ENCODE measurements at regions not wholly inside any gene's neighbourhood (a gene's known extent, or its start where the extent isn't known, plus 50 kb on each side); places are given as distances from the start of the nearest gene placed in this dataset.
A peak's percentile ranks its signal among the peaks of the same experiment; 100 is the strongest.

DNA sequence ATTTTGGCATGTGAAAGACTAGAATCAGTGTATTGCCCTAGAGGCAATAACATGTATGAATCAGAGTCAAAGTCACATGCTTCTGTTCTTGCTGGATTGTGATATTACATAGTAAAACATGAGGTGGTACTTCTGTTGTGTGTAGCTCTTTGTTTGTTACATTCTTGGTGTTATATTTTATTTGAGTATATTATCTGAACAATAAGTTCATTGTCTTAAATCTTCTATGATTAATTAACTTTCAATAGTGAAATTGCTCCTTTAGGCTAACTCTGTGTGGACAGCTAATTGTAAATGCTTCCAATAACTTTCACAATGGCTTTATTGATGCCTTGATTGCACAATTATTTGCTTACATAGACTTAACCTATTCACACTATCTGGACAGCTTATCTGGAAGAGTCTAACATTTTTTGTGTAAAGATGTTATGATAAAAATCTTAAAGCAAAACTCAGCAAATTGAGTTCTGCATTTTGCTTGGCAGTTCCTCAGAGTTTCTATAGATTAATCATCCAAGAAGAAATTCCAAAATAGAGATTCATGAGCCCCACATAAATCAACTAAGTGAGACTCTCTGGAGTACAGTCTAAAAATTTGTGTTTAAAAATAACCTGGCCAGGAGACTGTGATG, 239.6 kb upstream of the TUSC1 start:
- ATAC-seq (ENCODE audit: insufficient read depth, low FRiP score) (no peak), DNase-seq (no peak)
- no peaks in the 10 kb centered on the region for H3K27me3 ChIP-seq (ENCODE audit: control insufficient read depth in 3 of 3, insufficient read depth in 3 of 3, low read length in 2 of 3)
- H3K36me3 ChIP-seq (ENCODE audit: control insufficient read depth in 4 of 4, insufficient read depth in 4 of 4, low read length in 4 of 4) = no peaks in the 10 kb centered on the region
- no peaks in the 10 kb centered on the region for H3K9me3 ChIP-seq (ENCODE audit: control insufficient read depth in 4 of 4, insufficient read depth in 3 of 4, low read length in 3 of 4)
- no peak overlapping the region for H3K9ac ChIP-seq (ENCODE audit: insufficient read depth in 1 of 2, low read length in 2 of 2)
- TF ChIP-seq, protein P1, sequence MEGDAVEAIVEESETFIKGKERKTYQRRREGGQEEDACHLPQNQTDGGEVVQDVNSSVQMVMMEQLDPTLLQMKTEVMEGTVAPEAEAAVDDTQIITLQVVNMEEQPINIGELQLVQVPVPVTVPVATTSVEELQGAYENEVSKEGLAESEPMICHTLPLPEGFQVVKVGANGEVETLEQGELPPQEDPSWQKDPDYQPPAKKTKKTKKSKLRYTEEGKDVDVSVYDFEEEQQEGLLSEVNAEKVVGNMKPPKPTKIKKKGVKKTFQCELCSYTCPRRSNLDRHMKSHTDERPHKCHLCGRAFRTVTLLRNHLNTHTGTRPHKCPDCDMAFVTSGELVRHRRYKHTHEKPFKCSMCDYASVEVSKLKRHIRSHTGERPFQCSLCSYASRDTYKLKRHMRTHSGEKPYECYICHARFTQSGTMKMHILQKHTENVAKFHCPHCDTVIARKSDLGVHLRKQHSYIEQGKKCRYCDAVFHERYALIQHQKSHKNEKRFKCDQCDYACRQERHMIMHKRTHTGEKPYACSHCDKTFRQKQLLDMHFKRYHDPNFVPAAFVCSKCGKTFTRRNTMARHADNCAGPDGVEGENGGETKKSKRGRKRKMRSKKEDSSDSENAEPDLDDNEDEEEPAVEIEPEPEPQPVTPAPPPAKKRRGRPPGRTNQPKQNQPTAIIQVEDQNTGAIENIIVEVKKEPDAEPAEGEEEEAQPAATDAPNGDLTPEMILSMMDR (IDR thresholded peaks at IDR 0.05; ENCODE audit: control extremely low read depth, extremely low read depth) = no peak
- no peaks in the 10 kb centered on the region for H3K4me1 ChIP-seq (ENCODE audit: control insufficient read depth in 5 of 5, insufficient read depth in 5 of 5, low read length in 5 of 5)
- no peak overlapping the region for H3K27ac ChIP-seq (ENCODE audit: low read depth in 1 of 2, low read length in 1 of 2)
- H3K4me3 ChIP-seq = no peak overlapping the region

DNA sequence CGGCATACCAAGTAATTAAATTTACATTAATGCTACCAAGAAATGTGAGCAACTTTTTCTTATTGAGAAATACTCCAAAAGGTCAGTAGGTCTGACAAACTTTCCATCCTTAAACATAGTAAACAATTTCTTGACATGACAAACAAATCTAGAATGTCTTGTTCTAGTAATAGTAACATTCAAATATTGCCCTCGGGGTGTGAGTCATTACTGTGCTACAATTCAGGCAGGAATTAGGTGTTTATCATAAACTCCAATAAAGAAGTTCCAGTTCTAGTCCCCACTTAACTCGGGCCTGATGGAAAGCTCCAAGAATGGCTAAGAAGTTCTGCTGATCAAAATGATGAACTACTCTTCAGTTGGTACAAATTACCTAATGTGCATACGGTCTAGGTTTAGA, 235.6 kb upstream of the TUSC1 start:
- Histone ChIP-seq H3K9me3 (ENCODE audit: control insufficient read depth in 4 of 4, insufficient read depth in 3 of 4, low read length in 3 of 4) (no peaks in the 10 kb centered on the region), H3K4me3 (no peak overlapping the region), H3K27ac (ENCODE audit: low read depth in 1 of 2, low read length in 1 of 2) (no peak overlapping the region), H3K9ac (ENCODE audit: insufficient read depth in 1 of 2, low read length in 2 of 2) (no peak overlapping the region), H3K27me3 (ENCODE audit: control insufficient read depth in 3 of 3, insufficient read depth in 3 of 3, low read length in 2 of 3) (no peaks in the 10 kb centered on the region), H3K36me3 (ENCODE audit: control insufficient read depth in 4 of 4, insufficient read depth in 4 of 4, low read length in 4 of 4) (no peaks in the 10 kb centered on the region), H3K4me1 (ENCODE audit: control insufficient read depth in 5 of 5, insufficient read depth in 5 of 5, low read length in 5 of 5) (no peaks in the 10 kb centered on the region)
- DNase-seq (no peak), ATAC-seq (ENCODE audit: insufficient read depth, low FRiP score) (no peak)
- TF ChIP-seq, protein P1 (IDR thresholded peaks at IDR 0.05; ENCODE audit: control extremely low read depth, extremely low read depth) = no peak
- WGBS, 2 donors = 82% methylated on average over 4 of the region's 4 CpGs

DNA sequence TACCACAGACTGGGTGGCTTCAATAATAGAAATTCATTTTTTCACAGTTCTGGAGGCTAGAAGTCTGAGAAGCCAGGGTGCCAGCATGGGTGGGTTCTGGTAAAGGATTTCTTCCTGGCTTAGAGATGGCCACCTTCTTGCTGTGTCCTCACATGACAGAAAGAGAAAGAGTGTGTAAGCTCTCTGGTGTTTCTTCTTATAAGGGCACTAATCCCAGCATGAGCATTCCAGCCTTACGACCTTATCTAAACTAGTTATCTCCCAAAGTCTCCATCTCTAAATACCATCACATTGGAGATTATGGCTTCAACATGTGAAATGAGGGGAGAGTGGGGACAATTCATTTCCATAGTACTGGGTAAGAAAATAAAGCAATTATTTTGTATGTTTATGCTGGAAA, 226.5 kb upstream of the TUSC1 start:
- 73 to 80% methylated on average over 1 of the region's 1 CpG for WGBS, 2 donors
- H3K4me3 ChIP-seq = no peak overlapping the region
- H3K27ac ChIP-seq (ENCODE audit: low read depth in 1 of 2, low read length in 1 of 2) = no peak overlapping the region
- ATAC-seq (ENCODE audit: insufficient read depth, low FRiP score) (no peak), DNase-seq (no peak)
- H3K9ac ChIP-seq (ENCODE audit: insufficient read depth in 1 of 2, low read length in 2 of 2) = no peak overlapping the region
- no peaks in the 10 kb centered on the region for H3K36me3 ChIP-seq (ENCODE audit: control insufficient read depth in 4 of 4, insufficient read depth in 4 of 4, low read length in 4 of 4)
- no peaks in the 10 kb centered on the region for H3K4me1 ChIP-seq (ENCODE audit: control insufficient read depth in 5 of 5, insufficient read depth in 5 of 5, low read length in 5 of 5)
- TF ChIP-seq, protein P1 (IDR thresholded peaks at IDR 0.05; ENCODE audit: control extremely low read depth, extremely low read depth) = no peak
- H3K27me3 ChIP-seq (ENCODE audit: control insufficient read depth in 3 of 3, insufficient read depth in 3 of 3, low read length in 2 of 3) = no peaks in the 10 kb centered on the region
- peaks cover 0 to 2% (median 0%) of the 10 kb centered on the region in 4 donors for H3K9me3 ChIP-seq (ENCODE audit: control insufficient read depth in 4 of 4, insufficient read depth in 3 of 4, low read length in 3 of 4)

DNA sequence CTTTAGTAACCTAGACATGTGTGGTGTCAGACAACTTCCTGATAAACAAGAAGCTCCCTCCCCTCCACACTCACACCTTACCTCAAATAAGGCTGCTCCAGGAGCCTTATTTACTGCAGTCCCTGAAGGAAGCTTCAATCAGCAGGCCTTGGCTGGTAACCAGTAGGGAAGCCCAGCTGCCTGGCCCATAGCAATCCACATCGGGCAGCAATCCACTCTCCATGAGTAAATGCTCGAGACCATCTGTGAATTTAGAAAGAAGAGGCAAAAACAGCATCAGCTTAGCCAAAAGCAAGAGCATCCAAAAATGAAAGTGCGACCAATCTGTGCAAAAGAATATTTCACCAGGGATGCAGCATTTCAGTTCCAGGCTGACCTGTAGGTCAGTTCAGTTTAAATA, 213.3 kb upstream of the TUSC1 start:
- Histone ChIP-seq H3K4me1 (ENCODE audit: control insufficient read depth in 5 of 5, insufficient read depth in 5 of 5, low read length in 5 of 5) (no peaks in the 10 kb centered on the region), H3K9me3 (ENCODE audit: control insufficient read depth in 4 of 4, insufficient read depth in 3 of 4, low read length in 3 of 4) (peaks cover 0 to 7% (median 2%) of the 10 kb centered on the region in 4 donors), H3K27ac (ENCODE audit: low read depth in 1 of 2, low read length in 1 of 2) (no peak overlapping the region), H3K36me3 (ENCODE audit: control insufficient read depth in 4 of 4, insufficient read depth in 4 of 4, low read length in 4 of 4) (no peaks in the 10 kb centered on the region), H3K27me3 (ENCODE audit: control insufficient read depth in 3 of 3, insufficient read depth in 3 of 3, low read length in 2 of 3) (no peaks in the 10 kb centered on the region), H3K4me3 (no peak overlapping the region), H3K9ac (ENCODE audit: insufficient read depth in 1 of 2, low read length in 2 of 2) (no peak overlapping the region)
- ATAC-seq (ENCODE audit: insufficient read depth, low FRiP score) = no peak
- peak in 2 of 3 donors; percentile 7 to 8 for DNase-seq
- 66 to 77% methylated on average over 3 of the region's 3 CpGs for whole genome bisulfite sequencing, 2 donors
- TF ChIP-seq, protein P1 (IDR thresholded peaks at IDR 0.05; ENCODE audit: control extremely low read depth, extremely low read depth) = no peak

Measured in lung (tissue), 11 donors.